22Rv1 (cell line): ENCODE measurements at regions not wholly inside any gene's neighbourhood (a gene's known extent, or its start where the extent isn't known, plus 50 kb on each side); places are given as distances from the start of the nearest gene placed in this dataset.

Experiments
- ZFX ChIP-seq: fragments of 450-650 bp; IDR thresholded peaks from 2 replicates; pipeline ENCODE4 v1.6.1; 2017; ENCODE audit warnings: antibody characterized with exemption, borderline replicate concordance
- TF ChIP-seq, protein P1 (sequence below): fragments of 450-650 bp; IDR thresholded peaks from 2 replicates; pipeline ENCODE4 v1.5.1; 2017; ENCODE audit warnings: mild to moderate bottlenecking

DNA sequence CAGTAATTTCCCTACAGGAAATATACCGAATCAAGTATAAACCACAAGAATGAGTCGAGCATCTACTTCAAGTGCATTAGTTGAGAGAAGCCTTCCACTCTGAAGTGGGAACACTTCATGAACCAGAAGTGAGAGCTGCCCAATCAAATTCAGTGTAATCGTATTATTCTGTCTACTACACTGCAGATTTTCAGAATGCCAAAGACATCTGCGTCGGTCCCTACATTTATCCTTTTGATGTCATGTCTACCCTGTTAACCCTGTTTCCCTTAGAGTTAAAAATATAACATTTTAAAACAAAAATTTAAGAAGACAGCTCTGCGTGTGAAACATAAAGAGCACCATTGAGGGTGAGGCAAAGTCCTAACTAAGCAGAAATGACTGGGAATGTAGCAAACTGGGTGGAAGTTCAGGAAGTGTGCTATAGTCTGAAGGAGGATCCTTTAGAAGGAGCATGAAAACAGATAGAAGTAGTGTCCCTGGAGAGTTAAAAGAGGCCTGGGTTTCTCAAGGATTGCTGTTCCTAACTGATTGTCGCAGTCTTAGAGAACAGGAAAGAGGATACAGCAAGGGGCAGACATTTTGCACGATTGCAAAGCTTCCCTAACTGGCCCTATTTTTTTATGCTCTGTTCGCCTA is 291.2 kb downstream of the PTPRC start:
- TF ChIP-seq, protein P1, sequence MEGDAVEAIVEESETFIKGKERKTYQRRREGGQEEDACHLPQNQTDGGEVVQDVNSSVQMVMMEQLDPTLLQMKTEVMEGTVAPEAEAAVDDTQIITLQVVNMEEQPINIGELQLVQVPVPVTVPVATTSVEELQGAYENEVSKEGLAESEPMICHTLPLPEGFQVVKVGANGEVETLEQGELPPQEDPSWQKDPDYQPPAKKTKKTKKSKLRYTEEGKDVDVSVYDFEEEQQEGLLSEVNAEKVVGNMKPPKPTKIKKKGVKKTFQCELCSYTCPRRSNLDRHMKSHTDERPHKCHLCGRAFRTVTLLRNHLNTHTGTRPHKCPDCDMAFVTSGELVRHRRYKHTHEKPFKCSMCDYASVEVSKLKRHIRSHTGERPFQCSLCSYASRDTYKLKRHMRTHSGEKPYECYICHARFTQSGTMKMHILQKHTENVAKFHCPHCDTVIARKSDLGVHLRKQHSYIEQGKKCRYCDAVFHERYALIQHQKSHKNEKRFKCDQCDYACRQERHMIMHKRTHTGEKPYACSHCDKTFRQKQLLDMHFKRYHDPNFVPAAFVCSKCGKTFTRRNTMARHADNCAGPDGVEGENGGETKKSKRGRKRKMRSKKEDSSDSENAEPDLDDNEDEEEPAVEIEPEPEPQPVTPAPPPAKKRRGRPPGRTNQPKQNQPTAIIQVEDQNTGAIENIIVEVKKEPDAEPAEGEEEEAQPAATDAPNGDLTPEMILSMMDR: no peak
- no peak for TF ChIP-seq ZFX
